HG03159 (cell line): ENCODE measurements at regions not wholly inside any gene's neighbourhood (a gene's known extent, or its start where the extent isn't known, plus 50 kb on each side); places are given as distances from the start of the nearest gene placed in this dataset.

Experiments used
- ATAC-seq: cut with Tn5 transposase; IDR thresholded peaks from one replicate; pipeline ENCODE4 v1.9.1; 2021; ENCODE audit warnings: mild to moderate bottlenecking, moderate library complexity; ENCODE audit not compliant: unreplicated experiment

DNA sequence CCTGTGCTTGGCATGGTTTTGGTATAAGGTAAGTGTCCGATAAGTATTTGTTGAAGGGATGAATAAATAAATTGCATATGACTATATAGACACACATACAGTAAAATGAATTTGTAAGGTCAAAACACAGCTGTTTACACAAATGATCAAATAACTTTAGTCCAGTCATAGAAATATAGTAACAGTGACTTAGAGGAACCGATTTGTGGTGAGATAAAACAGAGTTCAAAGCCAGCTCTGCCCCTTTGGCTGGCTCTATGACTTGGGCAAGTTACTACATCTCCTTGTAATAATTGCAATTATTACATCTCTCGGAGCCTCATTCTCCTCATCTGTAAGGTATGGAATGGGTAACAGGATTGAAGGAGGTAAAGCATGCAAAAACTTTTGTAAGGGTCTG, 384.0 kb downstream of the PLK2 start:
- no peak for ATAC-seq

DNA sequence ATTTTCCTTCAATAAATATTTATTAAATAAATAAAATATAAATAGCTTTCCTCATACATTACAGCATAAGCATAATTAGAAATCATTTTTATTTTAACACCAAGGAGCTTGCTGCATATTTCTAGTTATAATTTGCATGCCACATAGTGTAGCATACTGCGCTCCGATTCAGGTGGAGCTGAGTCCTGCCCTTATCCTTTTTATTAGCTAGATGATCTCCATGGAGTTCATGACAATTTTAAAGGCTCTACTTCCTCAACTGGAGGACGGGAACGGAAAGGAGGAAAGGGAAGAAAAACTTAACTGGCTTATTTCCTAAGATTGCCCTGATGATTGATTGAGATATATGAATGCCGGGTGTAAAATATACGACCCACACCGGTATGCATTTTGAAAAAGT, 385.2 kb downstream of the PLK2 start:
- no peak for ATAC-seq

DNA sequence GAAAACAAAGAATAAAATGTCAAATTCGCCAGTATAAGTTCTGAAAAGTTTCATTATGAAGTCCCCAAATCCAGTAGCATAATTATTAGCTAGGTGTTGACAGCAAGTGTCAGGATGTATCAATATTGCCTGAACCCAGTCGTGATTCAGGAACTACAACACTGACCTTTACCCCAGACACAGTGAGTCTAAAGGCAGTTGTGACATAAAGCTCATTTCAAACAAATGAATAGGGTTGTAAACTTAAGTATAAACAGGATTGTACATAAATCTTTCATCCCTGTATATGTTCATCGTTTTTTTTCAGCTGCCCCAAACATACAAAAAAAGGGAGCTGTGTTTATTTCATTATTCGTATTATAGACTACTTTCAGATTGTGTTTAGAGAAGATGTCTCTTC, 385.7 kb downstream of the PLK2 start:
- ATAC-seq: no peak

DNA sequence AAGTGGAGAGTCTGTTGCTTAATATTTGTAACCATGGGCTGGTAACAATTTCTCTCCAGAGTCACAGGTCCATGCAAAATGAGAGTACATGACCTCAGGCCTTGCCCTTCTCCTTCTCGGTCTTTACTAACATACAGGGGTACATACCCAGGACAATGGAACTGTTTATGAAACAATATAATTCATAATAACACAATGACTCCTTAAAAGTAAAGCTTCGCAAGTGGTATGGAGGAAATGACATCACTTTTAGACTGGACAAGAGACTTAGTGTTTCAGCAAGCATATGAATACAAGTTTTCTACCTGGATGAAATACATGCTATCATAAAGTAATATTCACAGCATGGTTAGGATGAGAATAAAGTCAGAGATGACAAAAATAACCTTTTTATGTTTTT, 386.6 kb downstream of the PLK2 start:
- no peak for ATAC-seq

DNA sequence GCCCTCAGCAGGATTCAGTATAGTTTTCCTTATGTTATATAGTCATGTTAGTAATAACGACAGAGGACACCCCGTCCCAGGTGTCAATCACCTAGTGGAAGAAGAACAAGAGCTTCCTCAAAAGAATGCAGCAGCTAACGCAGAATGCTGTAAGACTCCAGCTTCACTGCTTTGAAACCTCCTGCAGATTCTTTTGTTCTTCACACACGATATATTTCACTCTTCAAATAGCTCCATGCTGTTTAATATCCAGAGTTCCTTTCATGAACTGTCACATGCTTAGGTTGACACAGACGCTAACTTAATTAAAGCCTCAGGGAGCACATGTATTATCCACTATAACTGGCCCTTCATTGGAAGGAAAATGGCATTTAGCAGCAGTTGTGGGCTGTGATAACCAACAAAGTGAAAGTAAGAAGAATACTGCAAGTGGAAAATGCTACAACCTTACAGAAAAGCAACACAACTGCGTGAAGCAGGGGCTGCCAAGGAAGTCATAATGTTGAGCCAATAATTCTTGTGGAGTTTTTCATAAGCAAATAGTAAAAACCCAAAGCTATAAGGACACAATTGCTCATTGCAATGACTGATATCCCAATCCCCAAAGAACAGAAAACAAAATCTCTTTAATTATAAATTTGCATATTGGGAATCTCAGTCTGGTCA, 387.5 kb downstream of the PLK2 start:
- ATAC-seq: no peak

DNA sequence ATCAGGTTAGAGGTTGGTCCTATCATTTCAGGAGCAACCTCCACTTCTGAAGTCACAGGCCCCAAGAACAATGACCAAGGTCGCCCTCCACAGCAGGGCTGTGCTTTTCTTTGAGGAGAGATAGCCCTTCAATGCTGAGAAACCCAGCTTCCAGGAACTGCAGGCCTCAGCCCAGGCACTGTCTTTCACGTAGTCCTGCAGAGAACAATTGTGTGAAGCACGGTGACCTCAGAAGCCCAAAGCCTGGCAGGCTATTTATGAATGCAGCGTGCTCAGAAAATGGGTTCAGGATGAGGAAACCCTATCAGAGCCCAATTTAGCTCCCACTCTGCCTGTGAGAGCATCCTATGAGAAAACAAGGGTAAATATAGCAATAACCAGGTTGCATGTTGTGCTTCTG, 388.3 kb downstream of the PLK2 start:
- ATAC-seq: no peak

DNA sequence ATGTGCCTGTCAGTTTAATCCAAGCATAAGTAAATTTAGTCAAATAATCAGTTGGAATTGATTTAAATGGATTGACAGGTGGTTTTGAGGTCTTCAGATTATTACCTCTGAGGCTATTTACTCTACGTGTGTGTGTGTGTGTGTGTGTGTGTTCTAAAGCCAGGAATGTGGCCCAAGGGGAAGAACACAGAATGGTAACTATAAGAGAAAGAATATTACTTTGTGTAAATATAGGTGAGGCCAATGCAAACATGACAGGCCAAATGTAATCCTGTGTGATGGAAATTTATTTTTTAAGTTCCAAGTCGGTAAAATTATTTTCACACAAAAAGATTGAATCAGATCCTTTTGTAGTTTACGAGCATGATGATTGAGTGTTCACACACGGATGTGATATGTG, 390.0 kb downstream of the PLK2 start:
- ATAC-seq: no peak

DNA sequence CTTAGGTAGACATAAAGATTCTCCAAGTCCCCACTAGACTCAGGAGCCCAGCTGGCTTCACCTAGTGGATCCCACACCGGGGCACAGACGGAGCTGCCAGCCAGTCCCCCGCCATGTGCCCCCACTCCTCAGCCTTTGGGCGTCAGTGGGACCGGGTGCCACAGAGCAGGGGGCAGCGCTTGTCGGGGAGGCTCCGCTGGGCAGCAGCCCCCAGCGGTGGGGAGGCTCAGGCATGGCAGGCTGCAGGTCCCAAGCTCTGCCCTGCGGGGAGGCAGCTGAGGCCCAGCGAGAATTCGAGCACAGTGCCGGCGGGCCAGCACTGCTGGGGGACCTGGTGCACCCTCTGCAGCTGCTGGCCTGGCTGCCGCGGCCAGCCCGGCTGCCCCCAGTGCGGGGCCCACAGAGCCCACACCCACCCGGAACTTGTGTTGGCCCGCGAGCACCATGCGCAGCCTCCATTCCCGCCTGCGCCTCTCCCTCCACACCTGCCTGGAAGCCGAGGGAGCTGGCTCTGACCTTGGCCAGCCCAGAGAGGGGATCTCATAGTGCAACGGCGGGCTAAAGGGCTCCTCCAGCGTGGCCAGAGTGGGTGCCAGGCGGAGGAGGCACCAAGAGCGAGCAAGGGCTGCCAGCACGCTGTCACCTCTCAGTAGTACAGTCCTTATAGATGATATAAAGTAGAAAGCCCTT, 390.7 kb downstream of the PLK2 start:
- no peak for ATAC-seq

DNA sequence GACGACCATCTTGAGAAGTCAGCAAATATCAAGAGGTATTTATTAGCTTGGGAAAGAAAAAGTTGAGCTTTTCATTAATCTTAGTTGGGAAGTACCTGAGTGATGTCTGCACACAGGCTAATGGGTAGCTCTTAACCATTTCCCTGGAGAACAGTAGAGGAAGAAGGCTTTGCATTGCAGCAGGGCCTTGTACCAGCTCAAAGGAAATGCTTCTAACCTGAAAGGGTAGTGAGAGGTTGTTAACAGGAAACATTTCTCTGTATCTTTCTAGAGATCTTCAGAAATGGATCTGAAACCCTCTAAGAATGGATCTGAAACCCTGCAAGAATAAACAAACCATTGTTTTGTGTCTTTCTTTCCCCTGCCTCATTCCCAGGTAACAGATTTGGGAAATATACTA, 393.3 kb downstream of the PLK2 start:
- ATAC-seq: no peak

DNA sequence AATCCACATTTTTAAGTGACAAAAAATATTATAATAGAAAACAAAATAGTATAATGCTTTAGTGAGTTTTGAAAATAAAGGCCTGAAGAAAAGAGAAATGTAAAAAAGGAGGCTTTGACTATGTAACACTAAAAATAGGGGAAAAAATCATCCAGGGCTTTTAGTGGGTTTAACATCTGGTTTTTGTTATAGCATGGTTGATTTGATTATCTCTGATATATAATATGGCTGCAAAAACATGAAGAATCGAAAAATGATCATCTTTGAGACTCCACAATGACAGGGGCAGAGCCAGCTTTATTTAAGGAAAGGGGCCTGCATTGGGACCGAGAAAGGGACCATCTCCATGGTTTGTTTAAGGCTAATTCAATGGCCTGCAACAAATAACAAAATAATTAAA, 393.8 kb downstream of the PLK2 start:
- ATAC-seq: no peak

DNA sequence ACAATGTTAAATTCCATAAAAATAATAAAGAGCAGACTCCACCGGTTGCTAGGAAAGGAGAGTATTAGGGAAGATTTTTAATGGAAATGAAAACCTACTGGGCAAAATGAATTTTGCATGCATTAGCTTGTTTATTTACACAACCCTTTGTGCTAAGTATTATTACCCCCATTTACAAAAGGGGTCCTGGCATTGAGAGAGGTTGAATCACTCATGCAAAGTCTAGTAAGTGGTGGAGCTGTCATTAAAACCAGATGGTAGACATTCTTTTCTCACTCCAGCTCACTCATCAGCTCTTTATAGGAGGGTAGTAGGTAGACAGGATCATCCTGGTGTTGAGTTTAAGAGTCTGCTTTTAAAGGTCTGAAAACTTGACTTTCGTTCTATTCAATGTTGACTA, 395.1 kb downstream of the PLK2 start:
- ATAC-seq: no peak

DNA sequence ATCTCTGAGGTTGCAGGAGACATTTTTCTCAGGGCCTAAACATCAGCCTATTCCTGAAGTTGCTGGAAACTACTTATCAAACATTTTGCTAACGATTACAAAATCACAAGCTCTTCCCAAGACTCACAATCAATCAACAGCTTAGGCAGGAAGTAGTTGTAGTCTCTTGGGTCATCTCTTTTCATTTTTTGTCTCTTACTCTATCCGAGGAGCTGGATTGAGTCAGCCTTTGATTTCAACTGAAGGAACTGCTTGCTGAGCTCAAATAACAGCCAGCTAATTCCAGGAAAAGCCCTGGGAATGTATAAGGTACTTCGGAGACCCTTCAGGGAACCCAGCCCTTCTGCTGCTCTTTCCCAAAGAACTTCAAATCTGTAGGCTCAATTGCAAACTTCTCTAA, 398.9 kb downstream of the PLK2 start:
- ATAC-seq: no peak

DNA sequence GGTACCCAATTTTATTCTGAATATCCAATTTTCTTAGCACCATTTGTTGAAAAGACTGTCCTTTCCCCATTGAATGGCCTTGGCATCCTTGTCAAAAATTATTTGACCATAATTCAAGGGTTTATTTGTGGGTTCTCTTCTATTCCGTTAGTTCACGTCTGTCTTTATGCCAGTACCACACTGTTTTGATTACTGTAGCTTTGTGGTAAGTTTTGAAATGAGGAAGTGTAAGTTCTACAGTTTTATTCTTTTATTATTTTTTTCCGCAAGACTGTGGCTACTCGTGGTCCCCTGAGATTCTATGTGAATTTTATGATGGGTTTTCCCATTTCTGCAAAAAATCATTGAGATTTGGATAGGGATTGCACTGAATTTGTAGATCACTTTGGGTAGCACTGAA, 402.6 kb downstream of the PLK2 start:
- no peak for ATAC-seq

DNA sequence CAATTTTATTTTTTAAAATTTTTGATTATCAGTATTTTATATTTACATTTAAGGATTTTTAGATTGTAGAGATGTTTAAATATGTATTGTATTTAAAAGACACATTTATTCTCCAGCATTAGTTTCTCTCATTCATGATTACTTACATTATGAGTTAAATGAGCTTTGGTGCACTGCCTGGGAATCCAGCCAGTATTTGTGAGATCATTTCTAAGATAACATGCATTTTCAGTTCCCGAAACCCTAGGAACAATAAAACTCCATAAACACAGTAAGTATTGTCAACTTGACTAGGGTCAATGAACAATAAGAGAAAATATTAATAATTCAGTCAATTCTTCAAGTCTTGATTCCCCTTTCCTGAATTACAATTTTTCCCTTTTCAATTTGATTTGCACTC, 403.3 kb downstream of the PLK2 start:
- no peak for ATAC-seq

DNA sequence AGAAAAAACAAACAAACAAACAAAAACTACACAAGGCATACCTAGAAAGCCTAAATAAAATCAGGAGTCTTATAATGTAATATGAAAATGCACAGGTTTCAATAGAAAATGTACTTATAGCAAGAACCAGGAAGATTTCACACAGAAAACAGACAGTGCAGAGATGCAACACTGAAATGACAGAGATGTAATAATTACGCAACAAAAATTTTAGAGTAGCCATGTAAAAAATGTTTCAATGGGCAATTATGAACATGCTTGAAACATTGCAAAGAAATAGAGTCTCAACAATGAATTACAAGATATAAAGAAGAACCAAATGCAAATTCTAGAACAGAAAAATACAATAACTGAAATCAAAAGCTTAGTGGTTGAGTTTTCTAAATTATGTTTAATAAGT, 405.9 kb downstream of the PLK2 start:
- no peak for ATAC-seq

DNA sequence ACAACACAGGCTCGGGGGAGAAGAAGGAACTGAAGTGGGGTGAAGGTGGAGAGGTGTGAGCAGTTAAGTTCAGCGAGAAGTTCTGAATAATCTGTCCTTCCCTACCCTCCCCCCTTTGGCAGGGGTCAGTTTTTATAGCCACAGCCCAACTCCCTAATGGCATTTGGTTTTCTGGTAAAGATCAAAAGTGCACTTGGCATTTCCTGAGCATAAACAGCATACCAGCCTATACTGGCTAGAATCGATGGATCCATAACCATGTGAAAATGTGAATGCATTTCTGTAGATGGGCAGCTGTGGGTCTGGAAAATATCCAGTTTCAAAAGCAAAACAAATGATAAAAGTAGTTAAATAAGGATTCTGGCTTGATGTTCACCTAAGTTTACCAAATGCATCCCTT, 410.9 kb downstream of the PLK2 start:
- ATAC-seq: no peak

DNA sequence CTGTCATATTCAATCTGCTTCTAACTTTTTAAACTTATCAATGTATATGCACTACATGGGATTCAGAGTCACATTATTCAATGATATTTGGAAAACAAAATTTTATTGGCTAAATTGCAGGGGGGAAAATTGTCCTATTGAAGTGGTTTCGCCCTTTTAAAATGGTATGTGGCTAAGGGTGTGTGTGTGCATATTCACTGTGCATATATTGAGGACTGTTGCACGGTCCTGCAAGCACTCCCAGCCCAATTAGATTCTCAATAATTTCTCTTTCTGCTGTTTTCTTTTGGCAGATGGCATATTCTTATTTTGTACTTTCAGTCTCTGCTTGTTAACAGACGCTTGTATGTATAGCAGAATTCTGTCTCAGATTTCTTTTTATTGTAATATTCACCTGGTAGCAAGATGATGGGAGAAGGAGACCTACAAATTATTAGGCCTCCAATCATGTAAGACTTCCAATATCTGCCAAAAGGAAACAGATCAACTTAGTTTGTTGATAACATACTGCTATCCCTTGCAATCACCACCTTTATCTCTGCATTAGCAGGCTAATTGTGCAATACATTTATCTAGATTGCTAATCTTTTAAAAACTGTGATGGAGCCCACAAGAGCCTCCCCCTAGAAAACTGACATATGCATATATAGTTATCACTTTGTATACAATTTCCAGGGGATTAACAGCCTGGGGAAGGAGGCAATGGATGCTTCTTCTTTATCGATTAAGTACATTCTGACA, 411.5 kb downstream of the PLK2 start:
- no peak for ATAC-seq

DNA sequence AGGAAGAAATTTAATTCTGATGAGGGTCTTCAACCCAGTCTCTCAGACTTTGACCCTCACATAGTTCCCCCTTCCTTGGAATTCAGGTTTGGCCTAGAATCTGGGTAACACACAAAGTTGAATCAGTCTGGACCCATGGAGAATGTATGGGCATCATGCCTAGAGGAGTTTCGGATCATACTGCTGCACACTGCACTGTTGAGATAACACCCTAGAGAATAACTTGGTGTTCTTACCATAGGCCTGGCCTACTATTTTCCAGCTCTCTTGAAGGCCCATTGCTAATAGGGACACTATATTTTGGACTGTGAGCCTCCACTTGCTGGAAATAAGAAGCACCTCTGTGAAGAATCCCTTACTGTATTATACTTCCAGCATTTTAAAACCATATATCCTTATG, 413.5 kb downstream of the PLK2 start:
- ATAC-seq: no peak

DNA sequence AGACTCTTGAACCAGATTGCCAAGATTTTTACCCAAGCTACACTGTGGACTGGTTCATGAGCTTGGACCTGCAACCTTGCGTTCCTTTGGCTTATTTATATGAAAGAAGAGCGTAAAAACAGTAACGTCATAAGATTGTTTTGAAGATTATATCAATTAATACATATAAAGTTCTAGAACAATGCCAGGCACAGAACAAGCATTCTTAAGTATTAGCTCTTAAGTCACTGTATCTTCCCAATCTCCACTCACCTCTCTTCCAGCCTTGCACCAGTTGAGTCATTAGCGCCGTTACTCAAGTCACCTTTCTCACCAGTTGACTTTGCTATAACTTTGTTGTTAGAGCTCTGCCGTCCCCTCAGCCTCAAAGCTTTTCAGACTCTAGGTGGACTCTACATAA, 415.7 kb downstream of the PLK2 start:
- no peak for ATAC-seq

DNA sequence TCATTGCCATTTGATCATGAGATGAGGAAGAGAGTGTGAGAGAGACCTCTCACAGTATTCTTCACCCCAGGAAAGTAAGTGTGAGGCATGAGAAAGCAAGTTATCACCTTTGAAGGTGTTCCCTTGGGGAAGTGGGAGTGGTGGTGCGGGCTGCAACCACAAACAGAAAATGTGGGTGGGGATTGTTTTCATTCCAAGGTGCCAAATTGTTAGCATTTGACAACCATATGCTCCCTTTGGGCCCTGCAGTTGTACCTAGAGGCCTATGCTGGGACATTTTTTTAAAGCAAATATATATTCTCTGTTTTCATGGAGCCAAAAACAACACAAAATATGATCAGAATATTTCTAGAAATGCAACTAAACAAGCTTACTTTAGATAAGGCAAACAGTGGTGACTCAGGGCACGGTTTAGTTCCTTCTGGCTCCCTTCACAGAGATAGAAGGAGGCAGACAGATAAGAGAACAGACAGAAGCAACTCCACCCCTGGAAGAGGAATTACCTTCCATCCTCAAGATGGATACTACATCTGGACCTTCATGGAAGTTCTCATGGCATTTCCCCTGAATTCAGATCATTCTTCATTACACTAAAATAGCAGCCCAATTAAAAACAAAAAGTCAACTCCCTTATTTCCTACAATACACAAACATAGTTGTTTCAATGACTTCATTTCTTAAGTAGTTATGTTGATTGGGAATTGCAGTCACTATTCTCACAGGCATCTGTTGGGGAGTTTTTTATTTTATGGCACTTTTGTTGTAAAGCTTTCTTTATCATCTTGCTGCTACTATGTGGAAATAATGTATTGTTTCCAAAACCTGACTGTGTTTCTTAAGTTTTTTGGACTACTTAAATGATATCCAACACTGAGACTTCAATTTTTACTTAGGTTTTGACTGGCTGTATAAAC, 416.6 kb downstream of the PLK2 start:
- no peak for ATAC-seq

DNA sequence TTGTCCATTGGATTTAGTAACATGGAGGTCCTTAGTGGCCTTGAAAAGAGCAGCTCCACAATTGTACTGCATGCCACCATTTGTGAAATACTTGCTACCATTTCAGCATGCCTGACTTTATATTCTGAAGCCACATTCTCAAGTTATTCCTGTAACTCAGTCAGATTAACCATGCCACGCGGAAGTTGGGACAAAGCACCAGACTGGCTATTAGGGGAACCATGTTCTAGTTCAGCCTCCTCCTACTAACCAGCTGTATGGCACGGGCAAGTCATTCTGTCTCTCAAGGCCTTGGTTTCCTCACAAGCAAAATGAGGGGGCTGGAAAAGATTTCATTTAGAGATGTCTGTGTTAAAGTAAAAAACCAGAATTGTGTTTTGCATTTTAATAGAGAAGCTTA, 418.0 kb downstream of the PLK2 start:
- ATAC-seq: no peak
